HG02678 (cell line): ENCODE measurements at regions not wholly inside any gene's neighbourhood (a gene's known extent, or its start where the extent isn't known, plus 50 kb on each side); places are given as distances from the start of the nearest gene placed in this dataset.

ENCODE experiments used
- ATAC-seq: cut with Tn5 transposase; IDR thresholded peaks from one replicate; pipeline ENCODE4 v1.9.1; 2021; ENCODE audit warnings: mild to moderate bottlenecking, moderate library complexity; ENCODE audit not compliant: unreplicated experiment

GRCh38 chr5:175056831-175057230, 332.4 kb downstream of the MSX2 start:
- ATAC-seq: no peak

- ATAC-seq: no peak
Measured at GRCh38 chr5:175054243-175054642, 329.9 kb downstream of the MSX2 start.

- ATAC-seq: no peak
Measured at GRCh38 chr5:175052351-175052750, 328.0 kb downstream of the MSX2 start.

- no peak for ATAC-seq
Measured at GRCh38 chr5:175047048-175047447, 322.7 kb downstream of the MSX2 start.

- no peak for ATAC-seq
Measured at GRCh38 chr5:175045820-175046219, 321.4 kb downstream of the MSX2 start.

- ATAC-seq: no peak
Measured at GRCh38 chr5:175037820-175038219, 313.4 kb downstream of the MSX2 start.

GRCh38 chr5:175035882-175036533, 311.6 kb downstream of the MSX2 start:
- no peak for ATAC-seq

- no peak for ATAC-seq
Measured at GRCh38 chr5:175034924-175035323, 310.5 kb downstream of the MSX2 start.

- ATAC-seq: no peak
Measured at GRCh38 chr5:175032741-175033151, 308.4 kb downstream of the MSX2 start.

GRCh38 chr5:175032013-175032412, 307.6 kb downstream of the MSX2 start:
- no peak for ATAC-seq

- no peak for ATAC-seq
Measured at GRCh38 chr5:175027390-175027789, 303.0 kb downstream of the MSX2 start.

GRCh38 chr5:175025077-175025476, 300.7 kb downstream of the MSX2 start:
- no peak for ATAC-seq

- no peak for ATAC-seq
Measured at GRCh38 chr5:175021841-175022625, 297.7 kb downstream of the MSX2 start.

- no peak for ATAC-seq
Measured at GRCh38 chr5:175021321-175021720, 296.9 kb downstream of the MSX2 start.

- ATAC-seq: no peak
Measured at GRCh38 chr5:175015028-175015685, 290.8 kb downstream of the MSX2 start.

GRCh38 chr5:175013251-175013650, 288.9 kb downstream of the MSX2 start:
- no peak for ATAC-seq

- no peak for ATAC-seq
Measured at GRCh38 chr5:175012267-175012666, 287.9 kb downstream of the MSX2 start.

GRCh38 chr5:175003531-175003930, 279.1 kb downstream of the MSX2 start:
- ATAC-seq: no peak

- ATAC-seq: no peak
Measured at GRCh38 chr5:175001876-175002645, 277.7 kb downstream of the MSX2 start.

- ATAC-seq: no peak
Measured at GRCh38 chr5:175001311-175001710, 276.9 kb downstream of the MSX2 start.

- no peak for ATAC-seq
Measured at GRCh38 chr5:174999581-174999980, 275.2 kb downstream of the MSX2 start.
